ENCODE measurements at regions not wholly inside any gene's neighbourhood (a gene's known extent, or its start where the extent isn't known, plus 50 kb on each side); places are given as distances from the start of the nearest gene placed in this dataset.

DNA sequence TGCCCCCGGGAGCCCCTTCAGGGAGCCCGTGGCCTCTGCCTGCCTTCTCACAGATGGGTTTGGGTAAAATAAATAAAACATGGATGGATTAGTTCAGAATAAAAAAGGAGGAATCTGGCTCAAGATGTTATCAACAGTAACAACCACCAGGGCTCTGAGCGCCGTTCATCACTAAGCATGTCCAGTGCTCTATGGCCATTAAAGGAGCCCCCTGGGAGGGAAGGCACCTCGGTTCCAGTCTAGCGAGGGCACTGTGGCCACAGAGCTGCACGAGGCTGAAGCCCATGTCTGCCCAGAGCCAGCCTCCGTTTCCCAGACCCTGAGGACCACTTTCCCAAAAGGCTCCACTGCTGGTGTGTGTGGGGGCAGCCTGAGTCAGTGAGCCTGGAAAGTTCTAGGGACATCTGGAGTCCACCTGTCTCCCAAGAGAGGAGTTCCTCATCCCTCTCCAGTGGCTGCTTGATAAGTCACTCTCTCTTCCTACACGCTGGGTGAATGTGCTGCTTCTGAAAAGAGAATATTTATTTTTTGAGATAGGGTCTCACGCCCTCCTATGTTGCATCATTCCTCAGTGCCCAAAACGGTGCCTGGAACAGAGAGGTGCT lies 614.6 kb downstream of the TBC1D22A start:
- no peak for DNase-seq

DNA sequence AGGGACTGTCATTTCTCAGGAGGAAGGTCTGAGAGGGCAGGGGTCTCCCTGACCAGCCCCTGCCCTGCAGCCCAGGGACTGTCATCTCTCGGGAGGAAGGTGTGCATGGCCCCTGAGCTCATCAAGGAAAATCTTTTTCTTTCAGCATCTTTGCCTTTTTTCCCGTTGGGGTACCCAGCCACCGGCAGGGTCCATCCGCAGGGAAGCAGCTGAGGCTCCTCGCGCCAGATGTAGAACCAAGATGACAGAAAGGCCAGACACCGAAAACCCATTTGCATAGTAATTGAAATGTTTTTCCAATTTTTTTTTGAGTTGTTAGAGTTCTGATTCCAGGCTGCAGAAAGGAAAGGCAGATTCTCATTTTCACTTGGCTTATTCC lies 613.9 kb downstream of the TBC1D22A start:
- DNase-seq, result no peak

GRCh38 chr22:47375621-47376321 lies 613.3 kb downstream of the TBC1D22A start:
- DNase-seq, result no peak

- no peak for DNase-seq
Measured at GRCh38 chr22:47374901-47375575, 612.6 kb downstream of the TBC1D22A start.

DNA sequence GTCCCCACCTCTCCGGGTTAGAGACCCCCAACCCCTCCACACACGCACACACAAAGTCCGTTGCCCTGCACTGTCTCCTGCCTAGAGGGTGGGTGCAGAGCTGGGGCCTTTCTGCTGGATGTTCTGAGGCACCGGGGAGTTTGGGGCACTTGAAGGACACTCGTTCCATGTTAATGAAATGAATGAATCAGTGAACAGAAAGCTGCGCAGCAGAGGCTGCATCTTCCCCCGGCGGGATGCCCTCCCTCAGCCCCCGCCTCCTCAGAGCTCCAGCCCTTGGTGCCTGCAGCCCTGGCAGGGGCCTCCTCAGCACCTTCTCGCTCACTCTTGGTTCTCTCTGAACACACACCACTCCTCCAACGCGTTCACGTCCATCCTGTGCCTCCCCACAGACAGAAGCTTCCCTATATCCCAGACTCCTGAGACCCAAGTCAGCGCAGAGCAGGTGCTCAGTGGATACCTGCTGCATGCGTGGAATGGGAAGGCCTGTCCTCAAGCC lies 611.9 kb downstream of the TBC1D22A start:
- no peak for DNase-seq

GRCh38 chr22:47373648-47374272 lies 611.3 kb downstream of the TBC1D22A start:
- no peak for DNase-seq

DNA sequence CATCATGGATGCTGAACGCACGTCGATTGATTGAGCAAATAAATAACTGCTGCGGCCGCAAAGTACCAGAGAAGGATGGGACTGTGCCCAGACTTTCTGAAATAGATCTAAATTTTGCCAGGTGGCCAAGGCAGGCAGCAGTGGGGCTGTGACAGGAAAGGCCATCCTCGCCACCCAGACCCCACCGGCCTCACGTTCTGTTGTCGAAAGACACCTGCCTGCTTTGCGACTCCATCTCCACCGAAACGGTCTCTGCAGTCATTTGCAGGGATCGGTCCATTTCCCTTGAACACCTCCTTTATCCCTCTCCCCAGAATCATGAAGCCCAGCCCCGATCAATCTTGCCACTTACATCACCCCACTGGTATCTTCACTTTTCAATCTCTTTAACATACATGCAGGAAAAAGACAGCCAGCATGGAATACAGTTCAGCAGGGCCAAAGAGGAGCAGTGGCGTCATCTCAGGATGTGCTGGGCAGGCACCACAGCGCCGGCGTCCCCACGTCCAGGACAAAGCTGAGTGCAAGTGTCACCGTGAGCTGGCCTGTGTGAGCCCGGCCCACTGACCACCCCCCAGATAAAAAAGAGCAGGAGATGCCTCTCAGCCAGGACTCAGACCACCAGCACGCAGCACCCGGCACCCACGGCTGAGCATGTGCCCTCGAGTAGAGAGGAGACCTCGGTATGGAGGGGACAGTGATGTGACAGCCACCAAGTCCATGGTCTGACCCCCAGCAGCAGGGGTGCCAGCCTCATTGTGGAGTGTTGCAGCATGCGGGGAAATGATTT lies 610.3 kb downstream of the TBC1D22A start:
- DNase-seq, result no peak

DNA sequence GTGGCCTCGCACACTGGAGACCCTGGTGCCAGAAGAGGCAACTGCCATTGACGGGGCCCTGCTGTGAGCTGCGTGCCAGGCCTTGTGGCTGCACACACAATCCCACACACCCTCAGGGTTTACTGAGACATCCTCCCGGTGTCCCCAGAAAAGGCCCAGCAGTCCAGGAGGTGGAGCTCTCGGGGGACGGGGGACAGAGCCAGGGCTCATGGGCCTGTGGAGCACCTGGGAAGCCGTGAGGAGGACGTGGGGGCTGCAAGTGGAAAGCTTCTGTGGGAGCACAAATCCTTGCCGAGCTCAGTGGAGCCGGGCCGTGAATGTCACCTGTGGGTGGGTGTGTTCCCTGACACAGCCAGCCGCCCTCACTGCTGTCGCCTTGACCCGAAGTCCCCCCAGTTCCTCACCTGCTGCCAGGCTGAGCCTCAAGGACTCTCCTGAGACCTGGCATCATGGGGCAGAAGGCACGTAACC lies 609.7 kb downstream of the TBC1D22A start:
- no peak for DNase-seq

DNA sequence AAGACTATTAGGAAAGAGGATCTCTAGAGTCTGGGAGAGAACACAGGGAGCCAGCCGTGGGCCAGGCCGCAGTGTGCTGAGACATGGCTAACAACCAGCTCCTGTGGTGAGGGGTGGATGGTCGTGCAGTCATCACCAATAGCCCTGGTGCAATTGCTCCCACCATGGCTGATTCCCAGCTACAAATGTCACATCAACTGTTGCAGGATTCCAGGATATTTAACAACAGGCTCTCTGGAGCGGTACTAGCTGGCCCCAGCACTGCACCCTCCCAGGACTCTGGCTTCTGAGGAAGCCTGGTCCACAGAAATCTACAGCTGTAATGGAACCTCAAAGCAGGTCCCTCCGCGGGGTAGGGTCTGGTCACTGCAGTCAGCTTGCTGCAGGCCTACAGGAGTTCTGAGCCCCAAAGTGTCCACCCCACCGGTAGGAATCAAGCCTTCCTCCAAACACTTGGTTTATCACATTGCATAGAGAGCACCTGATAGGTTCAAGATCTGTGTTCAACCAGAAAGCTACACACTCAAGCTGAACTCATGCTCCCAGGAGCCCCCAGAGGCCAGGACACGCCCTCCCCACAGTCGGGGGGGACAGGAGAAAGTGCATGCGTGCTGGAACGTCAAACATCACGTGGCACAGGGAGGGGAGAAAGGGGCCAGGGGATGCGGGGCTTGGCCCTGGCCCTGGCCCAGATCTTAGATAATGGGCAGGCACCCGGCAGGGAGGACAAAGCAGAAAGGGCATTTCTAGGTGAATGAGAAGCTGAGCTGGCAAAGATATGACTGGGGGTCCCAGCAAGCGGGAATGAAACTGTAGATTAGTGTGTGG lies 609.0 kb downstream of the TBC1D22A start:
- no peak for DNase-seq

GRCh38 chr22:47370448-47371262 lies 608.2 kb downstream of the TBC1D22A start:
- DNase-seq, result no peak

- no peak for DNase-seq
Measured at GRCh38 chr22:47369431-47370015, 607.1 kb downstream of the TBC1D22A start.

- DNase-seq, result no peak
Measured at GRCh38 chr22:47369020-47369419, 606.6 kb downstream of the TBC1D22A start.

GRCh38 chr22:47367993-47368945 lies 605.8 kb downstream of the TBC1D22A start:
- no peak for DNase-seq

DNA sequence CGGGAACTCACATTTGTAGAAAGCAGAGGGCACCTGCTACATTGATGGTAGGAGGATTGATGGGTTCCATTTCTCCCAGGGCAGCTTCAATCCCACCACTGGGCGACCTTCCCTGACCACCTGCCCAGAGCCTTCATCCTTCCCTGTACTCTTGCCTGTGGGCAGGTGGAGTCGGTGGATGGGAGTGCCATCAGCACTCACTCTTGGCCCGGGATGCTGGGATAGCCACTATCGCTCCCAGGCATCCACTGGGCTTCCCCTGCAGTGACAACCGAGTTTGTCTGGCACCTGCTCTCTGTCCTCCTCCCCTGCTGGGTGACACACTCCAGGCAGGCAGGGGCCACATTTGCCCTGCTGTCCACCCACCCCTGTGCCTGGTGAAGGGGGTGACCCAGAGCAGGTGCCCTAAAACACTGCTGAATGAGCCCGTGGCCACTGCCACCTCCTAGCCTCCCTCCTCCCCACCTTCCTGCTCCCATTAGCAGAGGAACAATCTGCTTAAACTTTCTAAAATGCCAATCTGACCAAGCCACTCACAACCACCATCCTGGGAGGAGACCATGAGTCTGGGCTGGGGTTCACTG lies 604.7 kb downstream of the TBC1D22A start:
- DNase-seq, result no peak

GRCh38 chr22:47366026-47366767 lies 603.7 kb downstream of the TBC1D22A start:
- no peak for DNase-seq

- DNase-seq, result no peak
Measured at GRCh38 chr22:47361247-47361646, 598.8 kb downstream of the TBC1D22A start.

DNA sequence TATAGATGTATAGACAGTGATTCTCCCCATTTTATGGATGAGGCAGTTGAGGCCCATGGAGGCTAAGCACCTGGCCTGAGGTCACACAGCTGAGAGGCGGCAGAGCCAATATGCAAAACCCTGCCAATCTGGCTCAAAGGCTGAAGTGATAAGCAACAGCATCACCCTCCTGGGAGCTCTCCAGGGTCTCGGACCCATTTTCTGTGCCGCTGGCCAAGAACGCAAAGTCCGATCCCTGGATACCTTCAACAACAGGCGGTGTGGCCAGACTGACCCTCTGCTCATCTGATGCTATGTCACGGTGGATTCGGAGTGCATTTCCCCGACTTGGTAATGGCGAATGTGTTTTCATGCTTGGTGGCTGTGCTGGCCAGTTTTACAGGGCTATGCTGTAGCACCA lies 595.0 kb downstream of the TBC1D22A start:
- no peak for DNase-seq

DNA sequence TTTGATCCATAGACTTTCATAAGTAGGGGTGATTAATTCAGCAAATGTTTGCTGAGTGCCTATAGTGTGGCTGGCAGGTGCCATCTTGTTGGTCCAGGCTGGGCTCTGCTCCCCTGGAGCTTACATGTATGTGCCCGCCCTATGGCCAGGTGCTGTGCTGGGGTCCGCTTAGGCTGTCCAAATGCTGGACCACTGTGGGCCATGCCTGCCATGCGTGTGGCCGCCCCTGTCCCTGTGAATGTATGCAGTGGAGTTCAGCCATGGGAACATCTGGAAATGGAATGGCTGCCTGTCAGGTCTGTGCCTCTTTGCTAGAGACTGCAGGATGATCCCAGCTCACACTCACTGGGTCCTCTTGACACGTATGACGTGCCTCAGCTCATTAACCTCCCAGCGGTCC lies 594.6 kb downstream of the TBC1D22A start:
- DNase-seq, result no peak

Measured in hematopoietic multipotent progenitor cell treated with erythropoietin and hydrocortisone succinate and interleukin-3 and kit ligand, for 4 days (in vitro differentiated cells).